Stimulated activated CD8-positive, alpha-beta memory T cell treated with anti-CD3 and anti-CD28 coated beads, Interleukin-4, amount 100 ng/mL, for 24 hours (primary cell): ENCODE measurements at regions not wholly inside any gene's neighbourhood (a gene's known extent, or its start where the extent isn't known, plus 50 kb on each side); places are given as distances from the start of the nearest gene placed in this dataset.

Experiments
- DNase-seq: peaks from one replicate; pipeline ENCODE4 v3.0.0-alpha.2; 2020; ENCODE audit warnings: low read depth

DNA sequence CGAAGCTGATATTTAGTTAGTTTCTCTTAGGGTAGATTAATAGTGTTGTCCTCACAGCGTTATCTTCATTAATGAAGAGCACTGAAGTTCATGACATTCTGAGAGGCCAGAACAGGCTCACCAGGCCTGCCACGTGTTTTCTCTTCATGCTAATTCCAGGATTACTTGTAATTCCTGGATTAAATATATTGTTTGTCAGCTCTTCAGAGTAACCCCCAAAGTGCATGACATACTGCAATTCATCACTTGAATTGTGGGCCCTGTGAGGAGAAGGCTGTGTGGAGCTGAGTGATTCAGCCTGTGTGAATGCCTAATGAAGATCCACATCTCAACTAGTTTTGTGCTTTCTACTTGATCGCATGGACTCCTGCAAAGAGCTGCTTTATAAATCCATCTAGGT, 401.0 kb upstream of the ADAMTSL1 start:
- DNase-seq, result no peak

DNA sequence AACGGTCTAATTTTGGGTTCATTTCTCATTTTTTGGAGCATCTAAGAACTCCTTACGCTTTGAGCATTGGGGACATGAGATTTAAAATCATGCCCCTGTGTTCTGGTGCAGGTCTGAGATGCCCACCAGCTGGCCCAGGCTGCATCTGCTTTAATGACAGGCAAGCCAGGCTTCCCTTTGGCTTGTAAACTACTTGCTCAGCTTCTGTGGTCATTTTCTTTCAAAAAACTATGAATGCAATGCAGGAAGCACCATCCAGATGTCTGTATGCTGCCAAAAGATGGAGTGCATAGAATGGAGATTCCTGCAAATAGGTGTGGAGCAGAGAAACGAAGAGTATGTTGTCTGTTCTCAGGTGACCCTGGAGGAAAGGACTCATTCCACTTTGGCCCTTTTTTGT, 399.9 kb upstream of the ADAMTSL1 start:
- DNase-seq, result no peak

DNA sequence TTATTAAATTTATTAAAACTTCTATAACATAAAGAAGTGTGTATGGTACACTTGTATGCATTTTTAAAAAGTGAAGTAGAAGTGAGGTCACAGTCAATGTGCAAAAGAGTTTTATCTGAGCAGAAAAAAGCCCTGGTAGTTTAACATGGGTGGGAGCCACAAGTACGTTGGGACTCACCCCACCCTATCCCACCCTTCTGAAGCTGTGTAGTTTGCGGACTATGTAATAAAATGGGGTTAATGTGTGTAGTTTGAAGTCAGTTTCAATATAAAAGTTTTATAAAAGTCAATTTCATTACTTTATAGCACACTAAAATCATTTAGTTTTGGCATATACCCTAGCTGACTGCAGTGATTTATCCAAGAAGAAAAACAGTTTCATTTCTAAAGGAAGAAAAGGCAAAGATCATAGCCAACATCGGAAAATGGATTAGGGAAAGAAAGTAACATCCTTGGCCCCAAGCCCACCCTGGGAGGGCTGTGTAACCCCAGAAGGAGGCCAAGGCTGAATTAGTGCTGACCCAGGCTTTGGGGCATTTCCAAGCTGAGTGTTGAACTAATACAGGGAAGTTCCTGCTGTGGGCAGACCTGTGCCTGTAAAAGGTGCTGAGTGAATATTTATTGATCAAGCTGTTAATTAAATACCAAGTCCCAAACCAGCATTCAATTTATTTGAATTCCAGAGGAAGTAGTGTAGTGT, 398.6 kb upstream of the ADAMTSL1 start:
- no peak for DNase-seq

GRCh38 chr9:18077941-18078678, 395.8 kb upstream of the ADAMTSL1 start:
- DNase-seq, result no peak

DNA sequence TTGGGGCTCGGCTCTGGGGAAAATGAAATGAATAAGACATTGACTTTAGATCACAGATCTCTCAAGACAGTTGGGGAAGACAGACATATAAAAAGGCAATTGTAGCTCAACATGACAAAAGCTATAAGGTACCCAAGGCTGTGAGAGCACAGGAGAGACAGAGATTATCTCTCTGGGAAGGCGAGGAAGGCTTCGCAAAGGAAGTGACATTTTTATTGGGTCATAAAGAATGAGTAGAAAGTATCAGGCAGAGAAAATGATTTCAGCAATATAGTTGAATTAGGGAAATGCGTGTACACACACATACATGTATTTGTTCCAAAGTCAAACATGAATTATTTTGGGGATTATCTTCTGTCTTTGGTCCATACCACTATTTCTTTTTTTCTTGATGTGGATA, 381.8 kb upstream of the ADAMTSL1 start:
- no peak for DNase-seq

DNA sequence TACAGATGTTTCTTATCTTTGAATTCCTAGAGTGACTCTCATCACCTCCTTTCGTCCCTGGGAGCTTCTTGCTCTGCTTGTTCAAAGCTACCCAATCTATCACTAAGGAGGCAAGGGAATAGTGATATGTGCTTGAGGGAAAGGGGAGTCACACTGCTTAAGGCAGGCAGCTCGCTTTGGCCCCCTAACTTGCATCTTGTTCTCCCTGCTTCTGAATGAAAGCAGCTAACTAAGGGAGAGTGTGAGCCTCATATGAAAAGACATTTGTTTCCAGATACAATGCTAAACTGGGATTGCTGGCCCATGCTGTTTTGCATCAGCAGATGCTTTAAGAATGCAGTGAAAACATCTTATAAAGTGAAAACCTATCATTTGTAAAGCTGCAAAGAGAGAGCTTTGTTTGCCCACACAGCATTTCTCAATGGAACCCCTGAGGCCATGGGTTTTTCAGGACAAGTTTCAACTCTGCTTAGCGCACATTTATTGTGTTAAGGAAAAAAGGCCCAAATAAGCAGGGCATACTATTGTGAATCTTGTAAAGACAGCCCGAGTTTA, 367.9 kb upstream of the ADAMTSL1 start:
- DNase-seq, result no peak

GRCh38 chr9:18109675-18110074, 364.3 kb upstream of the ADAMTSL1 start:
- DNase-seq, result no peak

- DNase-seq, result no peak
These were observed 362.8 kb upstream of the ADAMTSL1 start for GRCh38 chr9:18111146-18111545.

GRCh38 chr9:18114559-18115475, 359.1 kb upstream of the ADAMTSL1 start:
- DNase-seq, result no peak

- DNase-seq, result no peak
These were observed 355.7 kb upstream of the ADAMTSL1 start for GRCh38 chr9:18118268-18118667.

- DNase-seq, result no peak
These were observed 351.8 kb upstream of the ADAMTSL1 start for GRCh38 chr9:18122171-18122570.

- no peak for DNase-seq
These were observed 349.2 kb upstream of the ADAMTSL1 start for GRCh38 chr9:18124760-18125159.

DNA sequence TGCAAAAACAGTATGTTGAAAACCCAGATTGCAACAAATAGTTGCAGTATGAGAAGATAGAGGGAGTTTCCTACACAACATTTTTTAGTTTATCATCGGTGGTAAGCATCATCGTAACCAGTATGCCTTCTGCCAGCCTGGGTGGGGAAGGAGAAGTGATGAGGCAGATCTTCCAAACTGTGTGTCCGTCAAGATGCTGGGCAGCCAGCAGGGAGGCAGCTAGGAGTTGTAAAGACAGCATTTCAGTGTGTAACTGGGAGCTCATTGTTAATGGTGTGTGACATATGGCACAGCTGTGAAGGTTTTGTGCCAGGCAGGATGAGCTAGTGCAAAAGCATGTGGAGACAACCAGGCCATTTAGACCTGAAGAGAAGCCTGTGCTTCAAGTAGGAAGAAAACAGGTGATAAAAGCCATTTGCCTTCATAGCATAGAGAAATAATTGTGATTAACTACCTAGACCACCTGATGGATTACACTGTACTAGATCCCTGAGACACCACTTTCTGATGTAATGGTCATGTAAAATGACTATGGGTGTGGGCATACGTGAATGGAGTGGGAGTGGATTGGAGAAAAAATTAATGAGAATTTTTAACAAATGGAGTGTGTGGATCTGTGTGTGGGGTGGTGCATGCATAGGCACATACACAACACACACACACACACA, 347.0 kb upstream of the ADAMTSL1 start:
- DNase-seq, result no peak

GRCh38 chr9:18127499-18127875, 346.5 kb upstream of the ADAMTSL1 start:
- DNase-seq, result no peak

- no peak for DNase-seq
These were observed 344.1 kb upstream of the ADAMTSL1 start for GRCh38 chr9:18129809-18130334.

DNA sequence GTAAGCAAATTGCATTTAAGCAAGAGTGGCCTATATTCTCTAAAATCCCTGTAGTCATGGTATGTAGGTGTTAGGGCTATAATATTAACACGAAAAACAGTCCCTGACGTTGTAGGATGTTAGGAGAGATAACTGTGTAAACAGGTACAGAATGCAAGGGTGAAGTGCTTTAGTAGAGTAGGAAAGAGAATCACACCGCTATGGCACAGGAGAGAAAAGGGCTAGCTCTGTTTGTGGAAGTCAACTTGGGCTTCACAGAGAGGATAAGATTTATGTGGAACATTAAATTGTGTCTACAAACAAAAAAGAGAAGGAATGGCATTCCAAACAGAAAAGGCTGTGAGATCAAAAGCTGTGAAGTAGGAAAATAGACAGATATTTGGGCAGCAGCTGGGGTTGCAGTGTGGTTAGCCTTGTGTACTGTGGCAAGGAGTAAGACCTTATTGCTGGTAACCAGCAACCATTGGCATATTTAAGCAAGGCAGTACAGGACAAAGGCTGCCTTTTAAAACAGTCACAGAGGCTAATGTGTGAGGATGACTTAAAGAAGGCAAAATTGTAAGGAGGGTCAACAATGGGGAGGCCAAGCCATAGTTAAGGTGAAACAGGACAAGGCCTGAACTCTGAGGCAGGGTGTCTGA, 337.5 kb upstream of the ADAMTSL1 start:
- DNase-seq, result no peak

GRCh38 chr9:18137815-18138214, 336.1 kb upstream of the ADAMTSL1 start:
- no peak for DNase-seq

GRCh38 chr9:18138656-18139055, 335.3 kb upstream of the ADAMTSL1 start:
- no peak for DNase-seq

GRCh38 chr9:18141681-18142080, 332.3 kb upstream of the ADAMTSL1 start:
- no peak for DNase-seq

DNA sequence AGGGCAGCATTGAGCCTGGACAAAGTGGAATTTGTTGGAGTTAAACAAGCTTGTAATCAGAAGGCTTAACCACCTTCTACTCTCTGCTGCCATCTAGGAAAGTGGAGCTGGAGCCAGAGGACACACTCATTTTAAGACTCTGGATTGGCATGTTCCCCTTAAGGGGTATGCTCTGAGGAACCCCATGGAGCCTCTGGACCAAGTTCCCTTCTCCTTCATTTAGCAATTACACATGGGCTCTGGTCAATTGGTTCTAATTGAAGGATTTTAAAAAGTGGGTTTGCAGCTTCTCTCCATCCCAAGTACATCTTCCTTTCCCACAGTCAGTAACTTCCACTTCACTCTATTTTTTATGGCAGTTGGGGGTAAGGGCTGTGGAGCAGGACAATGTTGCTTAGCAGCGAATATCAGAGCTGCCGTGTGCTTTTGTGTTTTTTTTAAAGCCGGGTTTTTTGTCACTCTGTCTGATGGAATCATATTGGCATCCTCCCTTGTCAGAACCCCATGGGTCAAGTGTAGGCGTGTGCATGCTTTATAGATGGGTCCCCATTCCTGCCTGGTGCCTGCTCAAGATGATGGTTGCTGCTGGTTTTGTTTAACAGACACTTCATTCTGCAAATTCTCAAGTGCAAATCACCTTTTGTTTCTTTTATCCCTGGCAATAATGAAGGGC, 330.7 kb upstream of the ADAMTSL1 start:
- no peak for DNase-seq

- no peak for DNase-seq
These were observed 327.6 kb upstream of the ADAMTSL1 start for GRCh38 chr9:18146329-18146728.
